ENCODE measurements at regions not wholly inside any gene's neighbourhood (a gene's known extent, or its start where the extent isn't known, plus 50 kb on each side); places are given as distances from the start of the nearest gene placed in this dataset.

DNA sequence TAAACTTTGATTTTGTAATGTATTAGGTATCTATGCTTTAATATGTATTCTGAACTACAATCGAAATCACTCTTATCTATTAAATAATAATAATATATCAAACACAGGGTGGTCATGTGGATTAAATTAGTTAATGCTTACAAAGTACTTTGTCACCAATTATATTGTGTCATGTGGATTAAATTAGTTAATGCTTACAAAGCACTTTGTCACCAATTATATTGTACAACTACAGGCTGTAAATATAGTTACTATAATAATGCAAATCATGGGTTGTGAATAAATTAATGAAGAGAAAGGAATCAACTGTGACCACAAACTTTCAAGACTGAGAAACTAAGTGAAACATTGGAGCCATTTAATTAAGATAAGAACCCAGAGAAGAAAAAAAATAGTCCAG lies 1929.1 kb upstream of the PCDH20 start:
- no peaks in the 10 kb centered on the region for H3K36me3 ChIP-seq (ENCODE audit: control insufficient read depth, insufficient read depth, low read length)
- DNase-seq (ENCODE audit: low read depth) = no peak
- no peaks in the 10 kb centered on the region for H3K27me3 ChIP-seq (ENCODE audit: control insufficient read depth, insufficient read depth, low read length)
- no peak for FAIRE-seq
- no peak overlapping the region for H3K4me3 ChIP-seq (ENCODE audit: low read depth, low read length)
- TF ChIP-seq, protein P1, sequence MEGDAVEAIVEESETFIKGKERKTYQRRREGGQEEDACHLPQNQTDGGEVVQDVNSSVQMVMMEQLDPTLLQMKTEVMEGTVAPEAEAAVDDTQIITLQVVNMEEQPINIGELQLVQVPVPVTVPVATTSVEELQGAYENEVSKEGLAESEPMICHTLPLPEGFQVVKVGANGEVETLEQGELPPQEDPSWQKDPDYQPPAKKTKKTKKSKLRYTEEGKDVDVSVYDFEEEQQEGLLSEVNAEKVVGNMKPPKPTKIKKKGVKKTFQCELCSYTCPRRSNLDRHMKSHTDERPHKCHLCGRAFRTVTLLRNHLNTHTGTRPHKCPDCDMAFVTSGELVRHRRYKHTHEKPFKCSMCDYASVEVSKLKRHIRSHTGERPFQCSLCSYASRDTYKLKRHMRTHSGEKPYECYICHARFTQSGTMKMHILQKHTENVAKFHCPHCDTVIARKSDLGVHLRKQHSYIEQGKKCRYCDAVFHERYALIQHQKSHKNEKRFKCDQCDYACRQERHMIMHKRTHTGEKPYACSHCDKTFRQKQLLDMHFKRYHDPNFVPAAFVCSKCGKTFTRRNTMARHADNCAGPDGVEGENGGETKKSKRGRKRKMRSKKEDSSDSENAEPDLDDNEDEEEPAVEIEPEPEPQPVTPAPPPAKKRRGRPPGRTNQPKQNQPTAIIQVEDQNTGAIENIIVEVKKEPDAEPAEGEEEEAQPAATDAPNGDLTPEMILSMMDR (IDR thresholded peaks at IDR 0.05; ENCODE audit: insufficient read depth, low read length, severe bottlenecking) = no peak

DNA sequence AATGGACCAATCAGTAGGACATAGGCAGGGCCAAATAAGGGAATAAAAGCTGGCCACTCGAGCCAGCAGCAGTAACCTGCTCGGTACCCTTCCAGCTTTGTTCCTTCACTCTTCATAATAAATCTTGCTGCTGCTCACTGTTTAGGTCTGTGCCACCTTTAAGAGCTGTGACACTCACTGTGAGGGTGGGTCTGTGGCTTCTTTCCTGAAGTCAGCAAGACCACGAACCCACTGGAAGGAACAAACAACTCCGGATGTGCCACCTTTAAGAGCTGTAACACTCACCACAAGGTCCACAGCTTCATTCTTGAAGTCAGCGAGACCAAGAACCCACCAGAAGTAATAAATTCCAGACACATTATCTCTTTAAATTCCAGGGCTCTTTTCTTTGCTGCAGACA lies 1922.3 kb upstream of the PCDH20 start:
- TF ChIP-seq, protein P1 (IDR thresholded peaks at IDR 0.05; ENCODE audit: insufficient read depth, low read length, severe bottlenecking) = no peak
- FAIRE-seq (no peak), DNase-seq (ENCODE audit: low read depth) (no peak)
- Histone ChIP-seq H3K27me3 (ENCODE audit: control insufficient read depth, insufficient read depth, low read length) (no peaks in the 10 kb centered on the region), H3K36me3 (ENCODE audit: control insufficient read depth, insufficient read depth, low read length) (no peaks in the 10 kb centered on the region), H3K4me3 (ENCODE audit: low read depth, low read length) (no peak overlapping the region)

DNA sequence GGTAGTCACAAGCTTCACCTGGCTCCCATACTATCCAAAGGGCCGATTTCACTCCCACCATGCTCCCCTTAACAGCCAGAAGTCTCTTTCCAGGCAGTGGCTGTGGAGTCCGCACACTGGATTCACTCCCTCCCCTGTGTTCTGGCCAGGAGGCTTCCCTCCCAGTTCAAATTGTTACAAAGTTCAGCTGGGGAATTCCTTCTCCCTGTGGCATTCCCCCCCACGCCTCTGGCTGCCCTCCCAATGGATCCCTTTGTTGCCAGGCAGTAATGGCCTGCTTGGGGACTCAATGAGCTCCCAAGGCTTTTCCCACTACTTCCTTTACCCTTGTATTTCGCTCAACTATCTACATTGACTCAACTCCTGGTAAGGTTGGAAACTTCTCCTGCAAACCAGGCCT lies 1921.4 kb upstream of the PCDH20 start:
- no peak overlapping the region for H3K4me3 ChIP-seq (ENCODE audit: low read depth, low read length)
- no peak for FAIRE-seq
- no peak for DNase-seq (ENCODE audit: low read depth)
- H3K27me3 ChIP-seq (ENCODE audit: control insufficient read depth, insufficient read depth, low read length) = no peaks in the 10 kb centered on the region
- TF ChIP-seq, protein P1 (IDR thresholded peaks at IDR 0.05; ENCODE audit: insufficient read depth, low read length, severe bottlenecking) = no peak
- H3K36me3 ChIP-seq (ENCODE audit: control insufficient read depth, insufficient read depth, low read length) = no peaks in the 10 kb centered on the region

DNA sequence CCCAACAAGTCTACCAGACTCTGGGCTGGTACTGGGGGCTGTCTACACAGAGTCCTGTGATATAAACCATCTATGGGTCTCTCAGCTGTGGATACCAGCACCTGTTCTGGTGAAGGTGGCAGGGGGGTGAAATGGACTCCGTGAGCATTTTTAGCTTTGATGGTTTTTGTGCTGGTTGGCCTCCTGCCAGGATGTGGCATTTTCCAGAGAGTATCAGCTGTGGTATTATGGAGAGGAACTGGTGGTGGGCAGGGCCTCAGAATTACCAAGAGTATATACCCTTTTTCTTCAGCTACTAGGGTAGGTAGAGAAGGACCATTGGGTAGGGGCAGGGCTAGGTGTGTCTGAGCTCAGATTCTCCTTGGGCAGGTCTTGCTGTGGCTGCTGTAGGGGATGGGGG lies 1920.9 kb upstream of the PCDH20 start:
- TF ChIP-seq, protein P1 (IDR thresholded peaks at IDR 0.05; ENCODE audit: insufficient read depth, low read length, severe bottlenecking) = no peak
- FAIRE-seq (no peak), DNase-seq (ENCODE audit: low read depth) (no peak)
- Histone ChIP-seq H3K4me3 (ENCODE audit: low read depth, low read length) (no peak overlapping the region), H3K27me3 (ENCODE audit: control insufficient read depth, insufficient read depth, low read length) (no peaks in the 10 kb centered on the region), H3K36me3 (ENCODE audit: control insufficient read depth, insufficient read depth, low read length) (no peaks in the 10 kb centered on the region)

DNA sequence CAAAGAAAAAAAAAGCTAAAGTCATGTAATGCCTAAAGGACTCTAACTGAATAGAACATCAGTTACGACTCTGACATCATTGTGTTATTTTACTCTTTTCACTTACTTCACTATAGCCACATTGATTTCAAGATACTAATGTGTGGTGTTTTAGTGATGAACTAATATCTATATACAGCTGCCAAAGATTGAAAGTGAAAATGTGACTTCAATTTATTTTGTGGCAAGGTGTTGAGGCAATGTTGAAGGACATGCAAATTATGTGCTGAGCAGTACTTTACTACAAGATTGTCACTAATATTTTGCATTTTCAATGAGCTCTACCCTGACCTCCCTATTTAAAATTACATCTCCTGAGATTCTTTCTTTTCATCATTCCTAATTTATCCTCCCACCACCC lies 1911.9 kb upstream of the PCDH20 start:
- Histone ChIP-seq H3K4me3 (ENCODE audit: low read depth, low read length) (no peak overlapping the region), H3K27me3 (ENCODE audit: control insufficient read depth, insufficient read depth, low read length) (no peaks in the 10 kb centered on the region), H3K36me3 (ENCODE audit: control insufficient read depth, insufficient read depth, low read length) (no peaks in the 10 kb centered on the region)
- no peak for DNase-seq (ENCODE audit: low read depth)
- TF ChIP-seq, protein P1 (IDR thresholded peaks at IDR 0.05; ENCODE audit: insufficient read depth, low read length, severe bottlenecking) = no peak
- FAIRE-seq = no peak

DNA sequence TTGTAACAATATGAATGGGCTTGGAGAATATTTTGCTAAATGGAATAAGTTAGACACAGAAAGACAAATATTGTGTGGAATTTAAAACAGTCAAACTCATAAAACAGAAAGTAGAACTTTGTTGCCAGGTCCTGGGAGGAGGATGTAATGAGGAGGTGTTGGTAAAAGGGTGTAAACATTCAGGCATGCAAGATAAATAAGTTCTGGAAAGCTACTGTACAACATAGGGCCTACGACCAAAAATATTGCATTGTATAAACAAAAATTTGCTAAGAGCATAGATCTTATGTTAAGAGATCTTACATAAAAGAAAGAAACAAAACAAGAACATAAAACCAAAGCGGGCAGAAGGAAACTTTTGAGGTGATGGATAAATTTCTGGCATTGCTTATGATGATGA lies 1907.8 kb upstream of the PCDH20 start:
- Histone ChIP-seq H3K27me3 (ENCODE audit: control insufficient read depth, insufficient read depth, low read length) (no peaks in the 10 kb centered on the region), H3K36me3 (ENCODE audit: control insufficient read depth, insufficient read depth, low read length) (no peaks in the 10 kb centered on the region), H3K4me3 (ENCODE audit: low read depth, low read length) (no peak overlapping the region)
- TF ChIP-seq, protein P1 (IDR thresholded peaks at IDR 0.05; ENCODE audit: insufficient read depth, low read length, severe bottlenecking) = no peak
- FAIRE-seq = no peak
- no peak for DNase-seq (ENCODE audit: low read depth)
